ENCODE measurements at regions not wholly inside any gene's neighbourhood (a gene's known extent, or its start where the extent isn't known, plus 50 kb on each side); places are given as distances from the start of the nearest gene placed in this dataset.

DNA sequence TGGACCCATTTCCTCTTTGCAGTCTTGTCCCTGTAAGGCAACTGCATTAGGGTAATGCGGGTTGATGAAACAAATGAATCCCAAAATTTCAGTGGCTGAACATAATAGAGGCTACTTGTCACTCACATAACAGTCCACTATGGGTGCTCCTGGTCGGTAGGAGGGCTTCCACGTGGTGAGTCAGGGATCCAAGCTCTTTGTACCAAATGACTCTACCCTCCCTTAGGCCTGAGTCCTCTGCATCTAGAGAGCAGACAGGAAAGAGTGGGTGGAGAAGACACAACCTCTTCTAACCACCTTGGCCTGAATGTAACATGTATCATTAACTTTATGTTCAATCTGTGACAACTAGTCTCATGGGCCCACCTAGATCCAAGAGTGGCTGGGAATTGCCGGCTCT, 86.2 kb upstream of the HAAO start:
- TF ChIP-seq TEAD4 (IDR thresholded peaks at IDR 0.05) (no peak), TAF1 (IDR thresholded peaks at IDR 0.05; ENCODE audit: low read depth) (no peak), EGR1 (IDR thresholded peaks at IDR 0.05) (no peak)

- no peak for TF ChIP-seq EGR1 (IDR thresholded peaks at IDR 0.05)
- TF ChIP-seq USF1 (IDR thresholded peaks at IDR 0.05), result no peak
- TF ChIP-seq CREB1 (IDR thresholded peaks at IDR 0.05; ENCODE audit: low read depth), result no peak
- TF ChIP-seq TAF1 (IDR thresholded peaks at IDR 0.05; ENCODE audit: low read depth), result no peak
Observed at GRCh38 chr2:42877936-42878335, 85.6 kb upstream of the HAAO start.

GRCh38 chr2:42877511-42877910, 85.1 kb upstream of the HAAO start:
- no peak for TF ChIP-seq ZBTB7A (IDR thresholded peaks at IDR 0.05; ENCODE audit: low read depth)
- no peak for TF ChIP-seq TCF12 (IDR thresholded peaks at IDR 0.05; ENCODE audit: low read depth)
- no peak for TF ChIP-seq YY1 (IDR thresholded peaks at IDR 0.05; ENCODE audit: low read depth)
- TF ChIP-seq USF1 (IDR thresholded peaks at IDR 0.05), result no peak
- TF ChIP-seq, protein P1, sequence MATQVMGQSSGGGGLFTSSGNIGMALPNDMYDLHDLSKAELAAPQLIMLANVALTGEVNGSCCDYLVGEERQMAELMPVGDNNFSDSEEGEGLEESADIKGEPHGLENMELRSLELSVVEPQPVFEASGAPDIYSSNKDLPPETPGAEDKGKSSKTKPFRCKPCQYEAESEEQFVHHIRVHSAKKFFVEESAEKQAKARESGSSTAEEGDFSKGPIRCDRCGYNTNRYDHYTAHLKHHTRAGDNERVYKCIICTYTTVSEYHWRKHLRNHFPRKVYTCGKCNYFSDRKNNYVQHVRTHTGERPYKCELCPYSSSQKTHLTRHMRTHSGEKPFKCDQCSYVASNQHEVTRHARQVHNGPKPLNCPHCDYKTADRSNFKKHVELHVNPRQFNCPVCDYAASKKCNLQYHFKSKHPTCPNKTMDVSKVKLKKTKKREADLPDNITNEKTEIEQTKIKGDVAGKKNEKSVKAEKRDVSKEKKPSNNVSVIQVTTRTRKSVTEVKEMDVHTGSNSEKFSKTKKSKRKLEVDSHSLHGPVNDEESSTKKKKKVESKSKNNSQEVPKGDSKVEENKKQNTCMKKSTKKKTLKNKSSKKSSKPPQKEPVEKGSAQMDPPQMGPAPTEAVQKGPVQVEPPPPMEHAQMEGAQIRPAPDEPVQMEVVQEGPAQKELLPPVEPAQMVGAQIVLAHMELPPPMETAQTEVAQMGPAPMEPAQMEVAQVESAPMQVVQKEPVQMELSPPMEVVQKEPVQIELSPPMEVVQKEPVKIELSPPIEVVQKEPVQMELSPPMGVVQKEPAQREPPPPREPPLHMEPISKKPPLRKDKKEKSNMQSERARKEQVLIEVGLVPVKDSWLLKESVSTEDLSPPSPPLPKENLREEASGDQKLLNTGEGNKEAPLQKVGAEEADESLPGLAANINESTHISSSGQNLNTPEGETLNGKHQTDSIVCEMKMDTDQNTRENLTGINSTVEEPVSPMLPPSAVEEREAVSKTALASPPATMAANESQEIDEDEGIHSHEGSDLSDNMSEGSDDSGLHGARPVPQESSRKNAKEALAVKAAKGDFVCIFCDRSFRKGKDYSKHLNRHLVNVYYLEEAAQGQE (IDR thresholded peaks at IDR 0.05; ENCODE audit: low read depth), result no peak
- no peak for TF ChIP-seq CREB1 (IDR thresholded peaks at IDR 0.05; ENCODE audit: low read depth)
- TF ChIP-seq TEAD4 (IDR thresholded peaks at IDR 0.05), result no peak
- no peak for TF ChIP-seq CEBPB (IDR thresholded peaks at IDR 0.05)
- no peak for TF ChIP-seq NFIC (IDR thresholded peaks at IDR 0.05)
- TF ChIP-seq TAF1 (IDR thresholded peaks at IDR 0.05; ENCODE audit: low read depth), result no peak
- no peak for TF ChIP-seq RAD21 (IDR thresholded peaks at IDR 0.05; ENCODE audit: low read depth)
- TF ChIP-seq EP300 (IDR thresholded peaks at IDR 0.05; ENCODE audit: borderline replicate concordance), result no peak
- no peak for TF ChIP-seq FOXM1 (IDR thresholded peaks at IDR 0.05; ENCODE audit: borderline replicate concordance, low read depth)
- TF ChIP-seq EGR1 (IDR thresholded peaks at IDR 0.05), result no peak
- TF ChIP-seq, protein P2, sequence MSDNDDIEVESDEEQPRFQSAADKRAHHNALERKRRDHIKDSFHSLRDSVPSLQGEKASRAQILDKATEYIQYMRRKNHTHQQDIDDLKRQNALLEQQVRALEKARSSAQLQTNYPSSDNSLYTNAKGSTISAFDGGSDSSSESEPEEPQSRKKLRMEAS (IDR thresholded peaks at IDR 0.05), result no peak

DNA sequence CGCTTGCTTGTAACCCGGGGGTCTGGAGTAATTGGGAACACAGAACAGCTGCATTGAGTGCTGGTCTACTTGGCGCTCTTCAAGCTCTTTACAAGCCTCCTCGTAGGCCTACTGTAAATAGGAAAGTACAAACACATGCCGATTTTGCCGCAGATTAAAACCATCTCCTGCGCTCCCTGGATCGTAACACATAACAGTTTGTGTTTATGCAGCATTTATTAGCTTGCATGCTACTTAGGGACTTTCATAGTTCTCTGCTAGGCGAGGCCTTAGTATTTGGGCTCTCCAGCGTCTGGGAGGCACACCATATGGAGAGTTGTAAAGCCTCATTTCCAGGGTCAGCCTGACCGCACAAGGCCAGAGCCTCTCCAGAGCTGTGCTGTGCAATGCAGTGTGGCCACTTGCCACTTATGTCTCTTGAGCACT, 84.0 kb upstream of the HAAO start:
- TF ChIP-seq EP300 (IDR thresholded peaks at IDR 0.05; ENCODE audit: borderline replicate concordance) (no peak), FOXM1 (IDR thresholded peaks at IDR 0.05; ENCODE audit: borderline replicate concordance, low read depth) (no peak), YY1 (IDR thresholded peaks at IDR 0.05; ENCODE audit: low read depth) (no peak)

DNA sequence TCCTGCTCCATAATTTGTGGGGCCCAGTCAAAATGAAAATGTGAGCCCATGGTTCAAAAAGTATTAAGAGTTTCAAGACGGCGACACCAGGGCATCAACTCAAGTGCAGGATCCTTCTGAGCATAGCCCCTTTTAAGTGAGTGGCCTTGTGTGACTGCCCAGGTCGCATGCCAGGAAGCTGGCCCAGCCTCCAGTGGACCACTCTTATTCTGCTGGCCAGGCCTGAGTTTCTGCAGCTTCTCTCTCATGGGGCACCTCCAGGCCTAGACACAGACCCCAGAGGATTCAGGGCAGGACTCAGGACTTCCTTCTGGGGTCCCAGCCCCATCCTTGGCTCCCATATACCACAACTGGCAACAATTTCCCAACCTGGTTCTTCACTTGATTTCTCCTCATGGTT, 83.5 kb upstream of the HAAO start:
- TF ChIP-seq NFIC (IDR thresholded peaks at IDR 0.05), result no peak
- TF ChIP-seq TEAD4 (IDR thresholded peaks at IDR 0.05), result no peak
- no peak for TF ChIP-seq CREB1 (IDR thresholded peaks at IDR 0.05; ENCODE audit: low read depth)
- TF ChIP-seq USF1 (IDR thresholded peaks at IDR 0.05), result no peak
- no peak for TF ChIP-seq EP300 (IDR thresholded peaks at IDR 0.05; ENCODE audit: borderline replicate concordance)
- TF ChIP-seq FOXM1 (IDR thresholded peaks at IDR 0.05; ENCODE audit: borderline replicate concordance, low read depth), result no peak
- TF ChIP-seq RAD21 (IDR thresholded peaks at IDR 0.05; ENCODE audit: low read depth), result no peak
- no peak for TF ChIP-seq CEBPB (IDR thresholded peaks at IDR 0.05)
- TF ChIP-seq, protein P2 (IDR thresholded peaks at IDR 0.05), result no peak
- TF ChIP-seq EGR1 (IDR thresholded peaks at IDR 0.05), result no peak
- no peak for TF ChIP-seq ZBTB7A (IDR thresholded peaks at IDR 0.05; ENCODE audit: low read depth)
- TF ChIP-seq TAF1 (IDR thresholded peaks at IDR 0.05; ENCODE audit: low read depth), result no peak
- no peak for TF ChIP-seq TCF12 (IDR thresholded peaks at IDR 0.05; ENCODE audit: low read depth)
- TF ChIP-seq, protein P1 (IDR thresholded peaks at IDR 0.05; ENCODE audit: low read depth), result no peak

- TF ChIP-seq NFIC (IDR thresholded peaks at IDR 0.05) (no peak), EGR1 (IDR thresholded peaks at IDR 0.05) (no peak), EP300 (IDR thresholded peaks at IDR 0.05; ENCODE audit: borderline replicate concordance) (no peak), TCF12 (IDR thresholded peaks at IDR 0.05; ENCODE audit: low read depth) (no peak), ZBTB7A (IDR thresholded peaks at IDR 0.05; ENCODE audit: low read depth) (no peak), RAD21 (IDR thresholded peaks at IDR 0.05; ENCODE audit: low read depth) (no peak), YY1 (IDR thresholded peaks at IDR 0.05; ENCODE audit: low read depth) (no peak), TAF1 (IDR thresholded peaks at IDR 0.05; ENCODE audit: low read depth) (no peak), FOXM1 (IDR thresholded peaks at IDR 0.05; ENCODE audit: borderline replicate concordance, low read depth) (no peak), CEBPB (IDR thresholded peaks at IDR 0.05) (no peak), TEAD4 (IDR thresholded peaks at IDR 0.05) (no peak), CREB1 (IDR thresholded peaks at IDR 0.05; ENCODE audit: low read depth) (no peak), USF1 (IDR thresholded peaks at IDR 0.05) (no peak)
- TF ChIP-seq, protein P1 (IDR thresholded peaks at IDR 0.05; ENCODE audit: low read depth), result no peak
- TF ChIP-seq, protein P2 (IDR thresholded peaks at IDR 0.05), result no peak
Observed at GRCh38 chr2:42874949-42875801, 82.8 kb upstream of the HAAO start.

All from Ishikawa (cell line).